HL-60 (cell line): ENCODE measurements at regions not wholly inside any gene's neighbourhood (a gene's known extent, or its start where the extent isn't known, plus 50 kb on each side); places are given as distances from the start of the nearest gene placed in this dataset.

Experiments
- CTCF ChIP-seq: IDR thresholded peaks from one replicate; pipeline ENCODE4 v1.5.1; 2011; ENCODE audit warnings: low read length, control low read depth, inconsistent platforms; ENCODE audit not compliant: insufficient read depth
- GABPA ChIP-seq: IDR thresholded peaks from 2 replicates; pipeline ENCODE4 v1.6.1; 2012; ENCODE audit warnings: low read depth
- POLR2AphosphoS5 ChIP-seq: IDR thresholded peaks from 2 replicates; pipeline ENCODE4 v1.6.1; 2012; ENCODE audit warnings: low read depth
- TF ChIP-seq, protein P1 (sequence below): IDR thresholded peaks from 2 replicates; pipeline ENCODE4 v1.6.1; 2012; ENCODE audit warnings: low read depth; ENCODE audit not compliant: insufficient replicate concordance

- TF ChIP-seq POLR2AphosphoS5 (no peak), CTCF (no peak), GABPA (no peak)
- TF ChIP-seq, protein P1, sequence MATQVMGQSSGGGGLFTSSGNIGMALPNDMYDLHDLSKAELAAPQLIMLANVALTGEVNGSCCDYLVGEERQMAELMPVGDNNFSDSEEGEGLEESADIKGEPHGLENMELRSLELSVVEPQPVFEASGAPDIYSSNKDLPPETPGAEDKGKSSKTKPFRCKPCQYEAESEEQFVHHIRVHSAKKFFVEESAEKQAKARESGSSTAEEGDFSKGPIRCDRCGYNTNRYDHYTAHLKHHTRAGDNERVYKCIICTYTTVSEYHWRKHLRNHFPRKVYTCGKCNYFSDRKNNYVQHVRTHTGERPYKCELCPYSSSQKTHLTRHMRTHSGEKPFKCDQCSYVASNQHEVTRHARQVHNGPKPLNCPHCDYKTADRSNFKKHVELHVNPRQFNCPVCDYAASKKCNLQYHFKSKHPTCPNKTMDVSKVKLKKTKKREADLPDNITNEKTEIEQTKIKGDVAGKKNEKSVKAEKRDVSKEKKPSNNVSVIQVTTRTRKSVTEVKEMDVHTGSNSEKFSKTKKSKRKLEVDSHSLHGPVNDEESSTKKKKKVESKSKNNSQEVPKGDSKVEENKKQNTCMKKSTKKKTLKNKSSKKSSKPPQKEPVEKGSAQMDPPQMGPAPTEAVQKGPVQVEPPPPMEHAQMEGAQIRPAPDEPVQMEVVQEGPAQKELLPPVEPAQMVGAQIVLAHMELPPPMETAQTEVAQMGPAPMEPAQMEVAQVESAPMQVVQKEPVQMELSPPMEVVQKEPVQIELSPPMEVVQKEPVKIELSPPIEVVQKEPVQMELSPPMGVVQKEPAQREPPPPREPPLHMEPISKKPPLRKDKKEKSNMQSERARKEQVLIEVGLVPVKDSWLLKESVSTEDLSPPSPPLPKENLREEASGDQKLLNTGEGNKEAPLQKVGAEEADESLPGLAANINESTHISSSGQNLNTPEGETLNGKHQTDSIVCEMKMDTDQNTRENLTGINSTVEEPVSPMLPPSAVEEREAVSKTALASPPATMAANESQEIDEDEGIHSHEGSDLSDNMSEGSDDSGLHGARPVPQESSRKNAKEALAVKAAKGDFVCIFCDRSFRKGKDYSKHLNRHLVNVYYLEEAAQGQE, result no peak
These were observed 306.0 kb upstream of the RBFOX1 start for GRCh38 chr16:7026639-7027038.
